ENCODE measurements at regions not wholly inside any gene's neighbourhood (a gene's known extent, or its start where the extent isn't known, plus 50 kb on each side); places are given as distances from the start of the nearest gene placed in this dataset.

GRCh38 chr2:156708051-156708450 lies 271.9 kb downstream of the GPD2 start:
- H3K4me3 Mint-ChIP-seq = no peak overlapping the region
- peaks cover 15% of the 10 kb centered on the region; the same call in 2 of the 3 replicates for H3K4me1 Mint-ChIP-seq

DNA sequence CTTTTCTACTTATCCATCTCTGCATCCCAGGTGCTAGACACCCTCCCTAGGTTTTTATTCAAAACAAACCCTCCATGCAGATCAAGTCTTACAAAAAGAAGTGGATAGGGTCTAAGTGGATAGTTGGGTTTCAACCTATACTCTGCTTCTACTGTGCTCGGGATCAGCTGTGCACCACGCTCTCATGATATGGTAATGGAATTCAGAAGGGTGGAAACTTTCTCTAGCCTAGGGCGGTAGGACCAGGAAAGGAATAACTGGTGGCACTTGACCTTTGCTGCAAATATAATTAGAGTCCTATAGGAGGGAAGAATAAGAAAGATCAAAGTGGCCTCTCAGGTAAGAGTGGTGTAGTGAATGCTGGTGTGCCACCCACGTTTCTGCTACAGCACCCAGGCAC lies 272.9 kb downstream of the GPD2 start:
- peaks cover 13% of the 10 kb centered on the region; the same call in 1 of the 2 replicates for H3K4me1 ChIP-seq (ENCODE audit: insufficient read depth)
- TF ChIP-seq ZNF114 (CRISPR knock-in tag; IDR thresholded peaks at IDR 0.05) (no peak), EZH2phosphoT487 (IDR thresholded peaks at IDR 0.05; ENCODE audit: unreplicated experiment) (no peak), CTCF (conservative IDR thresholded peaks at IDR 0.05; ENCODE audit: low read depth in 2 of 2) (no peak), JUNB (IDR thresholded peaks at IDR 0.05; ENCODE audit: unreplicated experiment) (no peak), ZNF331 (CRISPR knock-in tag; IDR thresholded peaks at IDR 0.05; ENCODE audit: low read depth) (no peak), NANOG (IDR thresholded peaks at IDR 0.05; ENCODE audit: borderline replicate concordance) (no peak), REST (IDR thresholded peaks at IDR 0.05; ENCODE audit: unreplicated experiment) (no peak), CREB1 (CRISPR knock-in tag; IDR thresholded peaks at IDR 0.05; ENCODE audit: low read depth) (no peak), EZH2 (IDR thresholded peaks at IDR 0.05; ENCODE audit: low read depth, unreplicated experiment) (no peak), STAT1 (IDR thresholded peaks at IDR 0.05; ENCODE audit: unreplicated experiment) (no peak)
- TF ChIP-seq, protein P1, sequence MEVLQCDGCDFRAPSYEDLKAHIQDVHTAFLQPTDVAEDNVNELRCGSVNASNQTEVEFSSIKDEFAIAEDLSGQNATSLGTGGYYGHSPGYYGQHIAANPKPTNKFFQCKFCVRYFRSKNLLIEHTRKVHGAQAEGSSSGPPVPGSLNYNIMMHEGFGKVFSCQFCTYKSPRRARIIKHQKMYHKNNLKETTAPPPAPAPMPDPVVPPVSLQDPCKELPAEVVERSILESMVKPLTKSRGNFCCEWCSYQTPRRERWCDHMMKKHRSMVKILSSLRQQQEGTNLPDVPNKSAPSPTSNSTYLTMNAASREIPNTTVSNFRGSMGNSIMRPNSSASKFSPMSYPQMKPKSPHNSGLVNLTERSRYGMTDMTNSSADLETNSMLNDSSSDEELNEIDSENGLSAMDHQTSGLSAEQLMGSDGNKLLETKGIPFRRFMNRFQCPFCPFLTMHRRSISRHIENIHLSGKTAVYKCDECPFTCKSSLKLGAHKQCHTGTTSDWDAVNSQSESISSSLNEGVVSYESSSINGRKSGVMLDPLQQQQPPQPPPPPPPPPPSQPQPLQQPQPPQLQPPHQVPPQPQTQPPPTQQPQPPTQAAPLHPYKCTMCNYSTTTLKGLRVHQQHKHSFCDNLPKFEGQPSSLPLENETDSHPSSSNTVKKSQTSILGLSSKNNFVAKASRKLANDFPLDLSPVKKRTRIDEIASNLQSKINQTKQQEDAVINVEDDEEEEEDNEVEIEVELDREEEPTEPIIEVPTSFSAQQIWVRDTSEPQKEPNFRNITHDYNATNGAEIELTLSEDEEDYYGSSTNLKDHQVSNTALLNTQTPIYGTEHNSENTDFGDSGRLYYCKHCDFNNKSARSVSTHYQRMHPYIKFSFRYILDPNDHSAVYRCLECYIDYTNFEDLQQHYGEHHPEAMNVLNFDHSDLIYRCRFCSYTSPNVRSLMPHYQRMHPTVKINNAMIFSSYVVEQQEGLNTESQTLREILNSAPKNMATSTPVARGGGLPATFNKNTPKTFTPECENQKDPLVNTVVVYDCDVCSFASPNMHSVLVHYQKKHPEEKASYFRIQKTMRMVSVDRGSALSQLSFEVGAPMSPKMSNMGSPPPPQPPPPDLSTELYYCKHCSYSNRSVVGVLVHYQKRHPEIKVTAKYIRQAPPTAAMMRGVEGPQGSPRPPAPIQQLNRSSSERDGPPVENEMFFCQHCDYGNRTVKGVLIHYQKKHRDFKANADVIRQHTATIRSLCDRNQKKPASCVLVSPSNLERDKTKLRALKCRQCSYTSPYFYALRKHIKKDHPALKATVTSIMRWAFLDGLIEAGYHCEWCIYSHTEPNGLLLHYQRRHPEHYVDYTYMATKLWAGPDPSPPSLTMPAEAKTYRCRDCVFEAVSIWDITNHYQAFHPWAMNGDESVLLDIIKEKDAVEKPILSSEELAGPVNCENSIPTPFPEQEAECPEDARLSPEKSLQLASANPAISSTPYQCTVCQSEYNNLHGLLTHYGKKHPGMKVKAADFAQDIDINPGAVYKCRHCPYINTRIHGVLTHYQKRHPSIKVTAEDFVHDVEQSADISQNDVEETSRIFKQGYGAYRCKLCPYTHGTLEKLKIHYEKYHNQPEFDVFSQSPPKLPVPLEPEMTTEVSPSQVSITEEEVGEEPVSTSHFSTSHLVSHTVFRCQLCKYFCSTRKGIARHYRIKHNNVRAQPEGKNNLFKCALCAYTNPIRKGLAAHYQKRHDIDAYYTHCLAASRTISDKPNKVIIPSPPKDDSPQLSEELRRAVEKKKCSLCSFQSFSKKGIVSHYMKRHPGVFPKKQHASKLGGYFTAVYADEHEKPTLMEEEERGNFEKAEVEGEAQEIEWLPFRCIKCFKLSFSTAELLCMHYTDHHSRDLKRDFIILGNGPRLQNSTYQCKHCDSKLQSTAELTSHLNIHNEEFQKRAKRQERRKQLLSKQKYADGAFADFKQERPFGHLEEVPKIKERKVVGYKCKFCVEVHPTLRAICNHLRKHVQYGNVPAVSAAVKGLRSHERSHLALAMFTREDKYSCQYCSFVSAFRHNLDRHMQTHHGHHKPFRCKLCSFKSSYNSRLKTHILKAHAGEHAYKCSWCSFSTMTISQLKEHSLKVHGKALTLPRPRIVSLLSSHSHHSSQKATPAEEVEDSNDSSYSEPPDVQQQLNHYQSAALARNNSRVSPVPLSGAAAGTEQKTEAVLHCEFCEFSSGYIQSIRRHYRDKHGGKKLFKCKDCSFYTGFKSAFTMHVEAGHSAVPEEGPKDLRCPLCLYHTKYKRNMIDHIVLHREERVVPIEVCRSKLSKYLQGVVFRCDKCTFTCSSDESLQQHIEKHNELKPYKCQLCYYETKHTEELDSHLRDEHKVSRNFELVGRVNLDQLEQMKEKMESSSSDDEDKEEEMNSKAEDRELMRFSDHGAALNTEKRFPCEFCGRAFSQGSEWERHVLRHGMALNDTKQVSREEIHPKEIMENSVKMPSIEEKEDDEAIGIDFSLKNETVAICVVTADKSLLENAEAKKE (CRISPR knock-in tag; IDR thresholded peaks at IDR 0.05) = no peak

More at GRCh38 chr2:156708051-156708450, 271.9 kb downstream of the GPD2 start:
- peaks cover 16% of the 10 kb centered on the region for H3K4me1 ChIP-seq (ENCODE audit: insufficient read depth)
- Mint-ChIP-seq H3K27ac (no peak overlapping the region), H3K27me3 (ENCODE audit: insufficient read depth, low read depth, poor library complexity) (no peaks in the 10 kb centered on the region), H3K9me3 (no peaks in the 10 kb centered on the region; the same call in 2 of the 3 replicates), H3K36me3 (ENCODE audit: low read depth) (no peaks in the 10 kb centered on the region)
- no peaks in the 10 kb centered on the region for H3K9me2 ChIP-seq (ENCODE audit: insufficient read depth)
- no peak overlapping the region for H2AFZ ChIP-seq
- no peaks in the 10 kb centered on the region for H4K20me1 ChIP-seq (replicated peaks; ENCODE audit: insufficient read depth)
- TF ChIP-seq EZH2phosphoT487 (IDR thresholded peaks at IDR 0.05; ENCODE audit: unreplicated experiment) = no peak
- peaks cover 6% of the 10 kb centered on the region; the same call in 1 of the 2 replicates for H3K36me3 ChIP-seq (ENCODE audit: insufficient read depth)
- H3K27ac ChIP-seq (ENCODE audit: low read depth) = no peak overlapping the region
- H3K4me2 ChIP-seq = no peak overlapping the region
- no peak for DNase-seq (ENCODE audit: low spot score)
- ATAC-seq = no peak
- no peaks in the 10 kb centered on the region for H3F3A ChIP-seq (replicated peaks; ENCODE audit: low read depth)
- H3K79me2 ChIP-seq (replicated peaks; ENCODE audit: insufficient read depth) = no peaks in the 10 kb centered on the region
- H3K4me3 ChIP-seq = no peak overlapping the region
- no peaks in the 10 kb centered on the region for H3K27me3 ChIP-seq (ENCODE audit: insufficient read depth)

More for the DNA sequence above, 272.9 kb downstream of the GPD2 start:
- no peak overlapping the region for H3K4me3 ChIP-seq
- H2AFZ ChIP-seq = no peak overlapping the region
- Mint-ChIP-seq H3K36me3 (ENCODE audit: low read depth) (0 out of 3 replicates have a peak, but pooled peaks cover 3% of the 10 kb centered on the region), H3K4me3 (no peak overlapping the region), H3K27me3 (ENCODE audit: insufficient read depth, low read depth, poor library complexity) (no peaks in the 10 kb centered on the region), H3K27ac (no peak overlapping the region), H3K9me3 (peaks cover 3% of the 10 kb centered on the region; the same call in 1 of the 3 replicates), H3K4me1 (peaks cover 14% of the 10 kb centered on the region; the same call in 2 of the 3 replicates)
- DNase-seq (ENCODE audit: low spot score) (no peak), ATAC-seq (no peak)
- no peaks in the 10 kb centered on the region for H3K27me3 ChIP-seq (ENCODE audit: insufficient read depth)
- H4K20me1 ChIP-seq (replicated peaks; ENCODE audit: insufficient read depth) = no peaks in the 10 kb centered on the region
- H3F3A ChIP-seq (replicated peaks; ENCODE audit: low read depth) = no peaks in the 10 kb centered on the region
- no peaks in the 10 kb centered on the region for H3K79me2 ChIP-seq (replicated peaks; ENCODE audit: insufficient read depth)
- no peak overlapping the region for H3K4me2 ChIP-seq
- no peaks in the 10 kb centered on the region for H3K9me2 ChIP-seq (ENCODE audit: insufficient read depth)
- no peak overlapping the region for H3K27ac ChIP-seq (ENCODE audit: low read depth)
- H3K36me3 ChIP-seq (ENCODE audit: insufficient read depth) = peaks cover 6% of the 10 kb centered on the region; the same call in 1 of the 2 replicates
